Choroid plexus epithelial cell (primary cell): ENCODE measurements at regions not wholly inside any gene's neighbourhood (a gene's known extent, or its start where the extent isn't known, plus 50 kb on each side); places are given as distances from the start of the nearest gene placed in this dataset.

Experiments
- DNase-seq: peaks from one replicate; pipeline ENCODE4 v3.0.0-alpha.2; 2010; ENCODE audit warnings: low read depth
- H3K4me3 ChIP-seq: 2 replicates; pipeline ENCODE4 v1.5.1; 2011; ENCODE audit warnings: low read depth, mild to moderate bottlenecking, control low read depth, low read length, moderate library complexity
- CTCF ChIP-seq: conservative IDR thresholded peaks from 2 replicates; pipeline ENCODE4 v1.5.1; 2011; ENCODE audit warnings: low read depth, mild to moderate bottlenecking, control low read depth, inconsistent platforms, low read length, moderate library complexity

GRCh38 chr2:80830891-80831290, 526.3 kb upstream of the LRRTM1 start:
- no peak for DNase-seq
- no peak for TF ChIP-seq CTCF
- H3K4me3 ChIP-seq: no peak overlapping the region

GRCh38 chr2:80822999-80823398, 518.4 kb upstream of the LRRTM1 start:
- no peak for DNase-seq
- no peak overlapping the region for H3K4me3 ChIP-seq
- no peak for TF ChIP-seq CTCF

GRCh38 chr2:80815259-80815658, 510.7 kb upstream of the LRRTM1 start:
- no peak for TF ChIP-seq CTCF
- DNase-seq: no peak
- H3K4me3 ChIP-seq: no peak overlapping the region

- no peak for DNase-seq
- no peak overlapping the region for H3K4me3 ChIP-seq
- TF ChIP-seq CTCF: no peak
Observed at GRCh38 chr2:80786584-80786983, 482.0 kb upstream of the LRRTM1 start.

- TF ChIP-seq CTCF: no peak
Observed at GRCh38 chr2:80778704-80779103, 474.2 kb upstream of the LRRTM1 start.

GRCh38 chr2:80748592-80748991, 444.0 kb upstream of the LRRTM1 start:
- no peak for TF ChIP-seq CTCF

More at GRCh38 chr2:80778704-80779103, 474.2 kb upstream of the LRRTM1 start:
- H3K4me3 ChIP-seq: no peak overlapping the region
- DNase-seq: no peak

GRCh38 chr2:80737047-80737446, 432.5 kb upstream of the LRRTM1 start:
- H3K4me3 ChIP-seq: no peak overlapping the region
- no peak for TF ChIP-seq CTCF

More at GRCh38 chr2:80748592-80748991, 444.0 kb upstream of the LRRTM1 start:
- DNase-seq: no peak
- H3K4me3 ChIP-seq: no peak overlapping the region

More at GRCh38 chr2:80737047-80737446, 432.5 kb upstream of the LRRTM1 start:
- no peak for DNase-seq
